ENCODE measurements at regions not wholly inside any gene's neighbourhood (a gene's known extent, or its start where the extent isn't known, plus 50 kb on each side); places are given as distances from the start of the nearest gene placed in this dataset.
"Not testable (repeated sequence)": the region's sequence is repeated elsewhere in the genome, so short reads cannot be mapped to it uniquely, and the experiment has no call there.

DNA sequence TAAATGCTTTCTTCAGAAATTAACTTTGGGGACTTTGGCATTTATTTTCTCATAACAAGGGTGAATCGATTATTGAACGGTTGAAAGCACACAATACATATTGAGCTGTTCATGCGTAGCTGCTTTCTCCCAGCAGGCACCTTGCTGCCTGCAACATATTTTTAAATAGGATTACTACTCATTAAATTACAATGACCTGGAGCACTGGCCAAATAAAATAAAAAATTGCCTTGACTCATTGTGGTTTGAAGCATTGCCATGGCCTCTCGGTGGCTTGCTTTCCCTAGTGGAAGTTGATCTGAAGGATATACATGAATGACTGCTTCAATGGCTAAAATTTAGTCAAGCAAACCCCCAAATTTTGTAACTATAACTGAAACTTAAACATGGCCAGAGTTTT, 181.6 kb upstream of the NUDT12 start:
- Histone ChIP-seq H3K27ac (ENCODE audit: low read depth, low read length) (no peak overlapping the region), H3K9ac (ENCODE audit: low read depth in 1 of 3, low read length in 3 of 3) (no peak overlapping the region), H3K9me3 (ENCODE audit: control insufficient read depth in 3 of 3, low read length in 3 of 3) (no peaks in the 10 kb centered on the region), H3K27me3 (ENCODE audit: control insufficient read depth in 3 of 3, insufficient read depth in 3 of 3, low read length in 3 of 3) (no peaks in the 10 kb centered on the region), H3K4me3 (ENCODE audit: low read length in 3 of 3) (no peak overlapping the region), H3K4me1 (ENCODE audit: control insufficient read depth in 3 of 3, insufficient read depth in 3 of 3, low read length in 3 of 3) (no peaks in the 10 kb centered on the region), H3K36me3 (ENCODE audit: control insufficient read depth in 3 of 3, insufficient read depth in 3 of 3, low read length in 3 of 3) (no peaks in the 10 kb centered on the region)

DNA sequence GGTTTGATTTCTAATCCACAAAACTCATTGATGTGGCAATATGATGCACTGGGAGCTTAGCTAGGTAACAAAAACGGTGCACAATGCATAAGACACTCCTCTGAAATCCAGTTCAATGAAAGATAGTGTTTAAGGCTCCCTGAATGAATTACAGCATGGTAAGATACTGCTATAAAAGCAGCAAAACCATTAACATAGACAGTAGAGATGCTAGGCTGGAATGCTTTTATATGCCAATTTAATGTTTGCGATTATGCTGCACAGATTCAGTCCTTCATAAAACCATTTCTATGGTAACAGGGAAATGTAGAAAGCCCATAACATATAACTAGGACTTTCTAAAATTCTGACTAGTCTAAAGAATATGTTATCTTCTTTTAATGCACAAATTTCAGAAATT, 180.8 kb upstream of the NUDT12 start:
- H3K9me3 ChIP-seq (ENCODE audit: control insufficient read depth in 3 of 3, low read length in 3 of 3), result no peaks in the 10 kb centered on the region
- no peaks in the 10 kb centered on the region for H3K4me1 ChIP-seq (ENCODE audit: control insufficient read depth in 3 of 3, insufficient read depth in 3 of 3, low read length in 3 of 3)
- H3K27ac ChIP-seq (ENCODE audit: low read depth, low read length), result no peak overlapping the region
- H3K9ac ChIP-seq (ENCODE audit: low read depth in 1 of 3, low read length in 3 of 3), result peak overlapping the region in 1 of 3 donors; percentile 13
- no peaks in the 10 kb centered on the region for H3K27me3 ChIP-seq (ENCODE audit: control insufficient read depth in 3 of 3, insufficient read depth in 3 of 3, low read length in 3 of 3)
- no peaks in the 10 kb centered on the region for H3K36me3 ChIP-seq (ENCODE audit: control insufficient read depth in 3 of 3, insufficient read depth in 3 of 3, low read length in 3 of 3)
- no peak overlapping the region for H3K4me3 ChIP-seq (ENCODE audit: low read length in 3 of 3)

DNA sequence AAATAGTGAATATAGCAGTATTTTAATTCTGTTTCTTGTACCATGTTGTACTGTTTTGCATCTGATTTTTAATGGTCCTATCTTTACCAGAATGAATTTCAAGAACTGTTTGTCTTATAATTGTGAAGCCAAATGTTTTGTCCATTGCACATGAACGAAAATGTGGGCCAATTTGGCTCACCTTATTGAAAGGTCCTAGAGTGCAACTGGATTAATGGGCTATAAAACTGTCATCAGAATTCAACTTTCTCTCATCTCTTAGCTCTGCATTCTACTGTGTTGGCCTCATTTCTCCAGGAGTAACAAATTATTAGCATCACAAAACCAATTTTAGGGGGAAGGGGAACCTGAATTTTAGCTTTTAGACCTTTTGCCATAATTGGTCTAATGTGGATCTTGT, 179.4 kb upstream of the NUDT12 start:
- H3K9ac ChIP-seq (ENCODE audit: low read depth in 1 of 3, low read length in 3 of 3), result no peak overlapping the region
- H3K36me3 ChIP-seq (ENCODE audit: control insufficient read depth in 3 of 3, insufficient read depth in 3 of 3, low read length in 3 of 3), result no peaks in the 10 kb centered on the region
- no peaks in the 10 kb centered on the region for H3K4me1 ChIP-seq (ENCODE audit: control insufficient read depth in 3 of 3, insufficient read depth in 3 of 3, low read length in 3 of 3)
- H3K4me3 ChIP-seq (ENCODE audit: low read length in 3 of 3), result no peak overlapping the region
- no peaks in the 10 kb centered on the region for H3K9me3 ChIP-seq (ENCODE audit: control insufficient read depth in 3 of 3, low read length in 3 of 3)
- no peaks in the 10 kb centered on the region for H3K27me3 ChIP-seq (ENCODE audit: control insufficient read depth in 3 of 3, insufficient read depth in 3 of 3, low read length in 3 of 3)
- no peak overlapping the region for H3K27ac ChIP-seq (ENCODE audit: low read depth, low read length)

DNA sequence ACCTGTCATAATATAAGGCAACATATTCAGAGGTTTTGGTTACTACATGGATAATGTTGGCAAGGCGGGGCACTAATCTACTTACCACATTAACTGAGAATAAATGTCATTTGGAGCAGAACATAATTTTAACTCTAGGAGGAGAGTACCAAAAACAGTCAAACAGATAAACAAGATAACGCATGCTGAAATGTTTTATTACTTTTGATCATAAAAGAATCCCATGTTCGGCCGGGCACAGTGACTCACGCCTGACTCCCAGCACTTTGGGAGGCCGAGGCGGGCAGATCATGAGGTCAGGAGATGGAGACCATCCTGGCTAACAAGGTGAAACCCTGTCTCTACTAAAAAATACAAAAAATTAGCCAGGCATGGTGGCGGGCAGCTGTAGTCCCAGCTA, 173.8 kb upstream of the NUDT12 start:
- not testable (repeated sequence) for H3K27me3 ChIP-seq (ENCODE audit: control insufficient read depth in 3 of 3, insufficient read depth in 3 of 3, low read length in 3 of 3); H3K9me3 ChIP-seq (ENCODE audit: control insufficient read depth in 3 of 3, low read length in 3 of 3)

DNA sequence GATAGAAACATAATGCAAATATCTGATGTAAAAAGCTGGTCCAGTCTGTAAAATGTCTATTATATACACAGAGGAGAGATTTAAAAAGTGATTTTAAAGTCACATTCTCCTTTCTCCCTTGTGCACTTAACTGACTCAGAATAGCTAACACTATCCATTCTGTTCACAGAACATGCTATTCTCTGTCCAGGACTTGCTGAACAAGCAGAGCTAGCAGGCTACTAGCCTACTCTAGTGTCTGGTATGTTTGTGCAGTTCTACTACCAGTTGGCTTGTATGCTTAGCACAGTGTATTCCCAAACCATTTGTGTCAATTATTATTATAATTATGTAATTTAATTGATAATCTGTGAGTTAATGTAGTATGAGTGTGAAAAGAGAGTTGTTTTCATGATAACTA, 161.7 kb upstream of the NUDT12 start:
- Histone ChIP-seq H3K9me3 (ENCODE audit: control insufficient read depth in 3 of 3, low read length in 3 of 3) (no peaks in the 10 kb centered on the region), H3K4me1 (ENCODE audit: control insufficient read depth in 3 of 3, insufficient read depth in 3 of 3, low read length in 3 of 3) (no peaks in the 10 kb centered on the region), H3K36me3 (ENCODE audit: control insufficient read depth in 3 of 3, insufficient read depth in 3 of 3, low read length in 3 of 3) (no peaks in the 10 kb centered on the region), H3K9ac (ENCODE audit: low read depth in 1 of 3, low read length in 3 of 3) (no peak overlapping the region), H3K27me3 (ENCODE audit: control insufficient read depth in 3 of 3, insufficient read depth in 3 of 3, low read length in 3 of 3) (no peaks in the 10 kb centered on the region), H3K27ac (ENCODE audit: low read depth, low read length) (no peak overlapping the region), H3K4me3 (ENCODE audit: low read length in 3 of 3) (no peak overlapping the region)

More for the DNA sequence above, 173.8 kb upstream of the NUDT12 start:
- not testable (repeated sequence) for H3K4me1 ChIP-seq (ENCODE audit: control insufficient read depth in 3 of 3, insufficient read depth in 3 of 3, low read length in 3 of 3); H3K27ac ChIP-seq (ENCODE audit: low read depth, low read length); H3K9ac ChIP-seq (ENCODE audit: low read depth in 1 of 3, low read length in 3 of 3); H3K36me3 ChIP-seq (ENCODE audit: control insufficient read depth in 3 of 3, insufficient read depth in 3 of 3, low read length in 3 of 3); H3K4me3 ChIP-seq (ENCODE audit: low read length in 3 of 3)

DNA sequence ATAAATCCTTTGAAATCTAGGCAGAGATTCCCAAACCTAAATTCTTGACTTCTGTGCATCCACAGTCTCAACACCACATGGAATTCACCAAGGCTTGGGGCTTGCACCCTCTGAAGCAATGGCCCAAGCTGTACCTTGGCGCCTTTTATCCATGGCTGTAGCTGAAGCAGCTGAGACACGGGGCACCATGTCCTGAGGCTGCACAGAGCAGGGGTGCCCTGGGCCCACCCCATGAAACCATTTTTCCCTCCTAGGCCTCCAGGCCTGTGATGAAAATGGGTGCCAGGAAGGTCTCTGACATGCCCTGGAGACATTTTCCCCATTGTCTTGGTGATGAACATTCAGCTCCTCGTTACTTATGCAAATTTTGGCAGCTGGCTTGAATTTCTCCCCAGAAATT, 158.6 kb upstream of the NUDT12 start:
- Histone ChIP-seq H3K9ac (ENCODE audit: low read depth in 1 of 3, low read length in 3 of 3) (no peak overlapping the region), H3K4me1 (ENCODE audit: control insufficient read depth in 3 of 3, insufficient read depth in 3 of 3, low read length in 3 of 3) (no peaks in the 10 kb centered on the region), H3K4me3 (ENCODE audit: low read length in 3 of 3) (no peak overlapping the region), H3K36me3 (ENCODE audit: control insufficient read depth in 3 of 3, insufficient read depth in 3 of 3, low read length in 3 of 3) (no peaks in the 10 kb centered on the region), H3K27ac (ENCODE audit: low read depth, low read length) (no peak overlapping the region), H3K9me3 (ENCODE audit: control insufficient read depth in 3 of 3, low read length in 3 of 3) (no peaks in the 10 kb centered on the region), H3K27me3 (ENCODE audit: control insufficient read depth in 3 of 3, insufficient read depth in 3 of 3, low read length in 3 of 3) (no peaks in the 10 kb centered on the region)

DNA sequence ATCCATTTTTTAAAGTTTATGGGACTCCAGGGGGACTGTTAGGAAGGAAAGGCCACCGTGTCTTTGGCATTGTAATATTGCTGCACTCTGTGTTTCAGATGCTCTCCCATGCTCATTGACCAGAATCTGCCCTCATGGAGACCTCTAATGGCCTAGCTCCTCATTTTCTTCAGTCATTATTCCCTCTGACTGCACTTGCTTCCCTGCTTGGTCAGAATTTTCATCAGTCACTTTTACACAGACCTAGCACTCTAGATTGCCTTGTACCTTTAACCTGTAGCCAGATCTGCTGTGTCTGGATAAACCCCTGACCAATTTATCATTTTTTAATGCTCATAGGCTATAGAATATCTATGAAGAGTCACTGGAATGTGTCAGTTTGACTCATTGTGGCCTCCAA, 155.5 kb upstream of the NUDT12 start:
- Histone ChIP-seq H3K9ac (ENCODE audit: low read depth in 1 of 3, low read length in 3 of 3) (no peak overlapping the region), H3K4me3 (ENCODE audit: low read length in 3 of 3) (no peak overlapping the region), H3K9me3 (ENCODE audit: control insufficient read depth in 3 of 3, low read length in 3 of 3) (no peaks in the 10 kb centered on the region), H3K27me3 (ENCODE audit: control insufficient read depth in 3 of 3, insufficient read depth in 3 of 3, low read length in 3 of 3) (no peaks in the 10 kb centered on the region), H3K4me1 (ENCODE audit: control insufficient read depth in 3 of 3, insufficient read depth in 3 of 3, low read length in 3 of 3) (no peaks in the 10 kb centered on the region), H3K36me3 (ENCODE audit: control insufficient read depth in 3 of 3, insufficient read depth in 3 of 3, low read length in 3 of 3) (no peaks in the 10 kb centered on the region), H3K27ac (ENCODE audit: low read depth, low read length) (no peak overlapping the region)

DNA sequence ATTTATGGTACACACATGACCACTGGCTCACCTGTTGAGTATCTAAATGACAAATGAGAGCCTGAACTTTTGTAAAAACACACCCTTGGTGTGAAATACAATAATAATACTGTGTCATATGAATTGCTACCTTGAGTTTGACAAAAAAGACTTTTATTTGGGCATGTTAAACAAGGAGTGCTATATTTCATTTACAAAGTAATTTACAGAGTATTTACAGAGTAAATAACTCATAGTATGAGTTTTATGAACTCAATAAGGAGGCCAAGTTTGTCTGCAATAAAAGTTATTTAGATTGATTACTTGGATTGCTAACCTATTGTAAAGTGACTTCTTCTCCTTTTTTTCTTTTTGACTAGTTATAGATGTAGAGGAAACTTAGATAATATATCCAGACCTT, 146.0 kb upstream of the NUDT12 start:
- no peak overlapping the region for H3K4me3 ChIP-seq (ENCODE audit: low read length in 3 of 3)
- no peaks in the 10 kb centered on the region for H3K27me3 ChIP-seq (ENCODE audit: control insufficient read depth in 3 of 3, insufficient read depth in 3 of 3, low read length in 3 of 3)
- no peak overlapping the region for H3K27ac ChIP-seq (ENCODE audit: low read depth, low read length)
- no peaks in the 10 kb centered on the region for H3K36me3 ChIP-seq (ENCODE audit: control insufficient read depth in 3 of 3, insufficient read depth in 3 of 3, low read length in 3 of 3)
- no peak overlapping the region for H3K9ac ChIP-seq (ENCODE audit: low read depth in 1 of 3, low read length in 3 of 3)
- H3K9me3 ChIP-seq (ENCODE audit: control insufficient read depth in 3 of 3, low read length in 3 of 3), result no peaks in the 10 kb centered on the region
- no peaks in the 10 kb centered on the region for H3K4me1 ChIP-seq (ENCODE audit: control insufficient read depth in 3 of 3, insufficient read depth in 3 of 3, low read length in 3 of 3)

DNA sequence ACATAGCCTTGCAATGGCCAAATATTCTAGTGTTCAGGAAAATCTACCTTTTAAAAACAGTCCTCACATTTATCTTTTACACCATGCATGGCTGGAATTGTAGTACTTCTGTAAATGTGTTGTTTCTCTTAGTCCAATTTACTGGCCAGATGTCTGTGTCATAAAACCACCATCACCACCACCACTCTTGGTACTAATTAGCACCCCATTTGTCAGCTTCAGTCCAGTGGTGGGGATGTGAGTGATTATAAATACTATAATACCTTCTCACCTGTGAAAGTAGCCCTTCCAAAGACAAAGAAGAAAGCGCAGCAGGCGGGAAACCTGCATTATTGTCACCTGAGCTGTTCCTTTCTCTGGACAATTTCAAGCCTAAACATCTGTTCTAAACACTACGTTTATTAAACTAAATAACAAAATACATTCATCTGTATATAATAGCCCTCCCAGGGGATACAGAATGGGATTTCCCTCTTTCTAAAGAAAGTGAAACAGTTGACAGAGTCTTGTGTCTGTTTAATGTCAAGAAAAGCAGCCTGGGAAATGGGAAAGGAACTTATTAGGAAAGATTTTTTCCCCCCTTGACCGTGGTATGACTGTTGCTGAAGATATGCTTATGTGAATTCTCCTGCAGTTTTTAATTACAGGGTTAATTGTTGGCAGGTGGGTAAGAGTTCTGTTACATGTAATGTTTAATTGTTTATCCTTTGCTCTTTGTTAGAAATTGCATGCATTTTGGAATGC, 144.5 kb upstream of the NUDT12 start:
- no peak overlapping the region for H3K27ac ChIP-seq (ENCODE audit: low read depth, low read length)
- H3K27me3 ChIP-seq (ENCODE audit: control insufficient read depth in 3 of 3, insufficient read depth in 3 of 3, low read length in 3 of 3), result no peaks in the 10 kb centered on the region
- H3K4me3 ChIP-seq (ENCODE audit: low read length in 3 of 3), result no peak overlapping the region
- no peaks in the 10 kb centered on the region for H3K9me3 ChIP-seq (ENCODE audit: control insufficient read depth in 3 of 3, low read length in 3 of 3)
- no peaks in the 10 kb centered on the region for H3K36me3 ChIP-seq (ENCODE audit: control insufficient read depth in 3 of 3, insufficient read depth in 3 of 3, low read length in 3 of 3)
- H3K4me1 ChIP-seq (ENCODE audit: control insufficient read depth in 3 of 3, insufficient read depth in 3 of 3, low read length in 3 of 3), result no peaks in the 10 kb centered on the region
- no peak overlapping the region for H3K9ac ChIP-seq (ENCODE audit: low read depth in 1 of 3, low read length in 3 of 3)

DNA sequence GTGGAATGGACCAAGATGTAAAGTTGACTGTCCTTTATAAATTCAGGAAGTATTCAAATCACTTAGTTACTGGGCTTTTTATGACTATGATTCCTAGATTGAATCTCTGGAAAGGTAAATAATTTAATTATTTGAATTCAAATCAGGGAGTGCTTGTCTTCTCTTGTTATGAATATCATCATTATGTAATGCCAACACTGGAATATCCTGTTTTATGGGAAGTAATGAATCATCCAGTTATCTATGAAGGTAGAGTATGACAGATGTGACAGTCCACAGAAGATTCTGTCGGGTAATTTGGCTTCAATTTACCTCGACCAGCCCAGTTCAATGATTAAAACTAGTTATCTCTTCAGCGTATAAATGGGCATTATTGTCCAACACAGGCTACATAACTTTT, 141.0 kb upstream of the NUDT12 start:
- Histone ChIP-seq H3K9ac (ENCODE audit: low read depth in 1 of 3, low read length in 3 of 3) (no peak overlapping the region), H3K27me3 (ENCODE audit: control insufficient read depth in 3 of 3, insufficient read depth in 3 of 3, low read length in 3 of 3) (no peaks in the 10 kb centered on the region), H3K9me3 (ENCODE audit: control insufficient read depth in 3 of 3, low read length in 3 of 3) (no peaks in the 10 kb centered on the region), H3K4me3 (ENCODE audit: low read length in 3 of 3) (no peak overlapping the region), H3K27ac (ENCODE audit: low read depth, low read length) (no peak overlapping the region), H3K4me1 (ENCODE audit: control insufficient read depth in 3 of 3, insufficient read depth in 3 of 3, low read length in 3 of 3) (no peaks in the 10 kb centered on the region), H3K36me3 (ENCODE audit: control insufficient read depth in 3 of 3, insufficient read depth in 3 of 3, low read length in 3 of 3) (no peaks in the 10 kb centered on the region)
